Caco-2 (cell line): ENCODE measurements at regions not wholly inside any gene's neighbourhood (a gene's known extent, or its start where the extent isn't known, plus 50 kb on each side); places are given as distances from the start of the nearest gene placed in this dataset.

Experiments
- BruUV-seq: library from RNA; stranded (reverse); fragments of 400-500 nt; replicated peaks from 2 replicates; lab custom pipeline; 2021; lab: Mats Ljungman, UMichigan
- CTCF ChIA-PET: fragments of 300-600 bp; sonication (Branson Sonifier 250); formaldehyde crosslinking; loops from one replicate; lab custom pipeline; 2022; ENCODE audit warnings: antibody characterized with exemption; lab: Charles Lee
- POLR2A ChIA-PET: fragments of 300-600 bp; sonication (Branson Sonifier 250); formaldehyde crosslinking; loops from one replicate; lab custom pipeline; 2022; ENCODE audit warnings: antibody characterized with exemption; lab: Charles Lee
- DNase-seq, 2 experiments: peaks; one replicate each; pipeline versions ENCODE4 v3.0.0 to v3.0.0-alpha.2; 2020 to 2022
- H3K27me3 ChIP-seq: replicated peaks from 2 replicates; pipeline ENCODE4 v1.6.0; 2011; ENCODE audit warnings: low read length; ENCODE audit not compliant: control insufficient read depth, insufficient read depth
- H3K36me3 ChIP-seq: 2 replicates; pipeline ENCODE4 v1.5.1; 2011; ENCODE audit warnings: low read length; ENCODE audit not compliant: control insufficient read depth, insufficient read depth
- H3K4me1 ChIP-seq: fragments of 250-450 bp; sonication (Bioruptor Pico); 2 replicates; pipeline ENCODE4 v1.5.1; 2020; ENCODE audit warnings: mild to moderate bottlenecking
- H3K4me3 ChIP-seq: 2 replicates; pipeline ENCODE4 v1.5.1; 2011; ENCODE audit warnings: low read depth, mild to moderate bottlenecking, control low read depth, low read length
- H3K9me3 ChIP-seq: fragments of 250-450 bp; sonication (Bioruptor Pico); 2 replicates; pipeline ENCODE4 v1.5.1; 2020; ENCODE audit warnings: mild to moderate bottlenecking, moderate library complexity
- H3K27ac Mint-ChIP-seq: one replicate; pipeline ENCODE4 v1.8.0; 2022; ENCODE audit warnings: mixed read lengths; ENCODE audit not compliant: unreplicated experiment
- H3K27me3 Mint-ChIP-seq: one replicate; pipeline ENCODE4 v1.8.0; 2022; ENCODE audit warnings: mixed read lengths; ENCODE audit not compliant: insufficient read depth, unreplicated experiment
- H3K36me3 Mint-ChIP-seq: one replicate; pipeline ENCODE4 v1.8.0; 2022; ENCODE audit warnings: mild to moderate bottlenecking, mixed read lengths; ENCODE audit not compliant: insufficient read depth, unreplicated experiment
- H3K4me1 Mint-ChIP-seq: one replicate; pipeline ENCODE4 v1.8.0; 2022; ENCODE audit warnings: low read depth, mixed read lengths; ENCODE audit not compliant: unreplicated experiment
- H3K4me3 Mint-ChIP-seq: one replicate; pipeline ENCODE4 v1.8.0; 2022; ENCODE audit warnings: mild to moderate bottlenecking, moderate library complexity, mixed read lengths; ENCODE audit not compliant: unreplicated experiment
- H3K9me3 Mint-ChIP-seq: one replicate; pipeline ENCODE4 v1.8.0; 2022; ENCODE audit warnings: mixed read lengths; ENCODE audit not compliant: unreplicated experiment
- CTCF ChIP-seq, 2 experiments: fragments of 200-600 bp in 1 of 2; IDR thresholded peaks; 1 replicate in 1 of 2; 2 replicates in 1 of 2; pipeline versions ENCODE4 v1.5.1 to v1.8.0; 2011 to 2022; ENCODE audit warnings: antibody characterized with exemption in 1 of 2, control low read depth in 1 of 2, inconsistent platforms in 1 of 2, low read depth in 1 of 2, low read length in 1 of 2, mild to moderate bottlenecking in 1 of 2, moderate library complexity in 1 of 2; ENCODE audit not compliant: insufficient read depth in 1 of 2, severe bottlenecking in 1 of 2, unreplicated experiment in 1 of 2
- intact Hi-C: fragments of 100-400 bp; cut with micrococcal nuclease; formaldehyde crosslinking; loops from one replicate; pipeline ENCODE4 v1.10.0; 2022; ENCODE audit not compliant: unreplicated experiment

DNA sequence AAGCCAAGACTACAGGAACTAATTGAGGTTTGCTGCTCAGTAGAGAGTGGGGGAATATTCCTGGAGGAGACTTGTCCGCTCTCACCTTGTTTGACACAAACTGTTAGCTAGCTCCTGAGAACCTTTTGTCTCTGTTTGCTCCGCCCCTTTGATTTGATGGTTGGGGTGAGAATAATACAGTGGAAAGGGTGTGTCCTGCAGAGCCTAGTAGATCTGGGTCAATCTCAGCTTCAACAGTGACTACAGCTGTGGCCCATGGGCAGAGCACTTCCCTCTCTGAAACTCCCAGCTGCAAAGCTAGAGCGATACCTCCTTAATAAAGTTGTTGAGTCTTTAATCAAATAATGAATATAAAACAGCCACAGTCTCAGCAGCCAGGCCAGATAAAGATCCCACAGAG lies 576.7 kb downstream of the DIAPH3 start:
- no peaks in the 10 kb centered on the region for H3K9me3 ChIP-seq
- no peaks in the 10 kb centered on the region for H3K36me3 ChIP-seq
- H3K27ac Mint-ChIP-seq = no peak overlapping the region
- H3K4me1 ChIP-seq = no peaks in the 10 kb centered on the region
- BruUV-seq = no TSS peak
- H3K4me3 ChIP-seq = no peak overlapping the region
- intact Hi-C loops = no loop called here
- no peak overlapping the region for H3K4me3 Mint-ChIP-seq
- TF ChIP-seq CTCF (IDR thresholded peaks at IDR 0.05; ENCODE audit: insufficient read depth in 1 of 2, low read depth in 1 of 2, low read length in 1 of 2, severe bottlenecking in 1 of 2, unreplicated experiment in 1 of 2) = no peak
- H3K36me3 Mint-ChIP-seq = no peaks in the 10 kb centered on the region
- CTCF ChIA-PET = no interaction called here
- H3K9me3 Mint-ChIP-seq = peaks cover 10% of the 10 kb centered on the region
- POLR2A ChIA-PET = no interaction called here
- no peaks in the 10 kb centered on the region for H3K27me3 ChIP-seq
- DNase-seq = no peak
- H3K27me3 Mint-ChIP-seq = no peaks in the 10 kb centered on the region
- H3K4me1 Mint-ChIP-seq = no peaks in the 10 kb centered on the region

DNA sequence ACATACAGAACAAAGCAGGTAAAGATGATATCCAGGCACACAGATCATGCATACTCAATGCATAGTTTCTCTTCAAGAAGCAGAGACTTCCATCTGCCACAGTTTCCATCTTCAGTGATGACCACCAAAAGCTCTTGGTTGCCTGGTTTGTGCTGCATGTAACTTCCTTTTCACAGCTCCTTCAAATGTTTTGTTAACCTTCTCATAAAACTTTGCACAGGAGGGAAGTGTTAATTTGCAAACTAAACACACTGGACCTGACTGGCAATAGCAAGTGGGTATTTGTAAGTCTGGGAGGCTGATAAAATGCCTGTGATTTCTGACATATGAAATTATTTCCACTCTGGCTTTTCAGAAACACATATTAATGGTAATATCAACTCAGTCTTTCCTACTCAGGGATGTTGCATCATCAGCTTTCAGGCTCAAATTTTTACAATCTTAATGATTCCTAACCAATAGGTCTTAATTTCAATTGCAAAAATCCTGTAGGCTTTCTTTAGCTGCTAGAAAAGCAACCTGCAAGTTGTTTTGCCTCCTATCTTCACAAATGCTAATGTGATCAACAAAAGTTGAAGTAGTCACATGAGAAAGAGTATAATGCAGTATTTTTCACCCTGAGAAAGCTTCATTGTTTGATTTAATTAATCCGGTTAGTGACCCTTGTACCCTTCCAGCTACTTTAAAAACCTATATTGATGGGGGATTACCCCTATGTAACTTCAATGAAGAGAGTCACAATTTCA lies 575.6 kb downstream of the DIAPH3 start:
- intact Hi-C loops = no loop called here
- H3K27me3 Mint-ChIP-seq = no peaks in the 10 kb centered on the region
- Histone ChIP-seq H3K4me1 (no peaks in the 10 kb centered on the region), H3K27me3 (no peaks in the 10 kb centered on the region), H3K4me3 (no peak overlapping the region), H3K9me3 (no peaks in the 10 kb centered on the region), H3K36me3 (no peaks in the 10 kb centered on the region)
- no peak overlapping the region for H3K4me3 Mint-ChIP-seq
- BruUV-seq = no TSS peak
- no peaks in the 10 kb centered on the region for H3K4me1 Mint-ChIP-seq
- peaks cover 12% of the 10 kb centered on the region for H3K9me3 Mint-ChIP-seq
- H3K36me3 Mint-ChIP-seq = no peaks in the 10 kb centered on the region
- ChIA-PET POLR2A (no interaction called here), CTCF (no interaction called here)
- no peak for DNase-seq
- TF ChIP-seq CTCF (IDR thresholded peaks at IDR 0.05; ENCODE audit: insufficient read depth in 1 of 2, low read depth in 1 of 2, low read length in 1 of 2, severe bottlenecking in 1 of 2, unreplicated experiment in 1 of 2) = no peak
- no peak overlapping the region for H3K27ac Mint-ChIP-seq

DNA sequence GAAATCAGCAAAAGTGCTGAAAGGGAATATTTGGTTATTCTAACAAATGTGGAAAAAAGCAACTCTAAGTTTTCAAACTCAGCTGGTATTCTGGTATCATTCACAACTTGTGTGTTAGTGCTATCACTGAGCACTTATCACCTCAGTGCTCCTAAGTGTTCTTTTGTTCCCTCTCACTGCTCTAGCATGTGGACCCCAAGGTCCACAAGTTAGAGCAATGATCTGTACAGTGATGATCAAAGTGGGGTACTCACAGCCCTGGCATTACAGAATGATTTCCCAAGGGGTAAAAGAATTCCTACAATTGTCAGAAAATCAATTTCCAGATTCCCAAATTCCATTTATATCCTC lies 575.0 kb downstream of the DIAPH3 start:
- BruUV-seq = no TSS peak
- Mint-ChIP-seq H3K9me3 (peaks cover 12% of the 10 kb centered on the region), H3K36me3 (no peaks in the 10 kb centered on the region), H3K27ac (no peak overlapping the region), H3K27me3 (no peaks in the 10 kb centered on the region), H3K4me3 (no peak overlapping the region), H3K4me1 (no peaks in the 10 kb centered on the region)
- intact Hi-C loops = no loop called here
- H3K4me3 ChIP-seq = no peak overlapping the region
- no peaks in the 10 kb centered on the region for H3K4me1 ChIP-seq
- no peak for DNase-seq
- POLR2A ChIA-PET = no interaction called here
- H3K27me3 ChIP-seq = no peaks in the 10 kb centered on the region
- CTCF ChIA-PET = no interaction called here
- no peak for TF ChIP-seq CTCF (IDR thresholded peaks at IDR 0.05; ENCODE audit: insufficient read depth in 1 of 2, low read depth in 1 of 2, low read length in 1 of 2, severe bottlenecking in 1 of 2, unreplicated experiment in 1 of 2)
- no peaks in the 10 kb centered on the region for H3K9me3 ChIP-seq
- no peaks in the 10 kb centered on the region for H3K36me3 ChIP-seq
